Erythroblast (primary cell): ENCODE measurements at regions not wholly inside any gene's neighbourhood (a gene's known extent, or its start where the extent isn't known, plus 50 kb on each side); places are given as distances from the start of the nearest gene placed in this dataset.

Source experiments
- GATA1 ChIP-seq: IDR thresholded peaks from 2 replicates; pipeline ENCODE4 v1.6.1; 2011; ENCODE audit warnings: low read depth, mild to moderate bottlenecking, control low read depth, low read length, moderate library complexity
- POLR2A ChIP-seq: IDR thresholded peaks from 2 replicates; pipeline ENCODE4 v1.6.1; 2011; ENCODE audit warnings: mild to moderate bottlenecking, low read length

- TF ChIP-seq POLR2A = no peak
- TF ChIP-seq GATA1 = no peak
Measured at GRCh38 chr2:52396836-52397235, 1364.9 kb upstream of the NRXN1 start.
